ENCODE measurements at regions not wholly inside any gene's neighbourhood (a gene's known extent, or its start where the extent isn't known, plus 50 kb on each side); places are given as distances from the start of the nearest gene placed in this dataset.

DNA sequence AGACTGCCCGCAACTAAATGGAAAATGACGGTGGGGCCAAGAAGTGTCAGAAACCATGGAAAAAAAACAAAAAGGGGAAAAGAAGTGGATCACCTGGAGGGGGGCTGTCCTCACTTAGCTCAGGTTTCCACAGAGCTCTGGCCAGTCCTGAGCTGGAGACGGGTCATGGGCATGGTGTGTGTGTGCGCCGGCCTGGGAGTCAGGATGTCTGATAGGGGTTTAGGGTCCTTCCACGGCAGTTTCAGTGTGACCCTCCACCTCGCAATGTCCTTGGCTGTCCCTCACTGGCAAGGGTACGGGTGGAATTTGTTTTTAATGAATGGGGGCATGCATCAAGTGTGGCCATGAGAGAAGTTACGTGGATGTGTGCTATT lies 133.2 kb upstream of the MEIS1 start:
- no peak overlapping the region for H3K4me3 ChIP-seq
- H3K4me1 ChIP-seq = peaks cover 0 to 7% (median 0%) of the 10 kb centered on the region in 4 donors
- in situ Hi-C loops (cut with MboI; ENCODE audit: low pct_ligation_motif_present in 1 of 4, low pct_unique_long_range_greater_than_20kb in 1 of 4, low sequenced_read_pairs in 3 of 4) (no loop called here), intact Hi-C loops (cut with DNase I; ENCODE audit: low total_unique reads) (no loop called here)
- 88 to 90% methylated on average over 7 to 9 of the region's 9 CpGs for WGBS, 2 donors (ENCODE audit: low coverage in 1 of 2)
- no peak for DNase-seq
- no peaks in the 10 kb centered on the region for H3K27me3 ChIP-seq
- H3K36me3 ChIP-seq = no peaks in the 10 kb centered on the region
- no peak for TF ChIP-seq EP300 (IDR thresholded peaks at IDR 0.05; ENCODE audit: low read depth)
- TF ChIP-seq, protein P1, sequence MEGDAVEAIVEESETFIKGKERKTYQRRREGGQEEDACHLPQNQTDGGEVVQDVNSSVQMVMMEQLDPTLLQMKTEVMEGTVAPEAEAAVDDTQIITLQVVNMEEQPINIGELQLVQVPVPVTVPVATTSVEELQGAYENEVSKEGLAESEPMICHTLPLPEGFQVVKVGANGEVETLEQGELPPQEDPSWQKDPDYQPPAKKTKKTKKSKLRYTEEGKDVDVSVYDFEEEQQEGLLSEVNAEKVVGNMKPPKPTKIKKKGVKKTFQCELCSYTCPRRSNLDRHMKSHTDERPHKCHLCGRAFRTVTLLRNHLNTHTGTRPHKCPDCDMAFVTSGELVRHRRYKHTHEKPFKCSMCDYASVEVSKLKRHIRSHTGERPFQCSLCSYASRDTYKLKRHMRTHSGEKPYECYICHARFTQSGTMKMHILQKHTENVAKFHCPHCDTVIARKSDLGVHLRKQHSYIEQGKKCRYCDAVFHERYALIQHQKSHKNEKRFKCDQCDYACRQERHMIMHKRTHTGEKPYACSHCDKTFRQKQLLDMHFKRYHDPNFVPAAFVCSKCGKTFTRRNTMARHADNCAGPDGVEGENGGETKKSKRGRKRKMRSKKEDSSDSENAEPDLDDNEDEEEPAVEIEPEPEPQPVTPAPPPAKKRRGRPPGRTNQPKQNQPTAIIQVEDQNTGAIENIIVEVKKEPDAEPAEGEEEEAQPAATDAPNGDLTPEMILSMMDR (IDR thresholded peaks at IDR 0.05) = no peak
- TF ChIP-seq POLR2AphosphoS5 (IDR thresholded peaks at IDR 0.05) = no peak
- TF ChIP-seq POLR2A (IDR thresholded peaks at IDR 0.05) = no peak
- H3K27ac ChIP-seq = peak overlapping the region in 3 of 4 donors; percentile 58 to 72 (median 61)
- H3K9me3 ChIP-seq = no peaks in the 10 kb centered on the region

DNA sequence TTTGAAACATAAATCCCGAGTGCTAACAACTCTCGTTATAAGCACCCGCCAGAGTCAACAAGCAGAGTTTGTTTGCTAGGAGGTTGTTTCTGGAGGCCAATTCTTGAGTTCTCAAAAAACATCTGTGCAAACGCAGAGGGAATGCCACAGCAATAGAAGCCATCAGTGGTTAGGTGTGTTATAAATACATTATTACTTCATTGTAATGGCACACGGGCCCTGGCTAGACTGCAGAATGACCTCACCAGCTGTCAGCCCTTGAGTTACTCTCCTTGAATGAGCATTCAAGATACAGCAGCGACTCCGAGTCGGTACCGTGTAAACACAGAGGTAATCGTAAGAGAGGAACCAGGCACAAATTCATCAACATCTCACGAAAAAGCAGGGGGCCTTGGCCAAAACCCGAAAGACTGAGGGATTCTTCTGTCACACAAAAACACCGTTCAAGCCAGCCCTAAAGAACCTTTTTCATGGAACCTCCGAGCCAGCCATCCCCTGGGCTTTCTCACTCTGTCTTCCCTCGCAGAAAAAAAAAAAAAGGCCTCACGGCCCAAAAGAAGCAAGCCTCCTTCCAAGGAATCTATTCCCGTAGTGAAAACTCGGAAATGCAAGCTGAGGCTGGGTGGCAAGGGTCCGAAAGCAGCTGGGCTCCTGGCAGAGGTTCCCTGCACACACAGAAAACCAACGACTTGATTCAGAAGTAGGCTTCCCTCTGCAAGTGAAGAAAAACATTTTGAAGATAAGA lies 133.7 kb upstream of the MEIS1 start:
- intact Hi-C loops (cut with DNase I; ENCODE audit: low total_unique reads) = no loop called here
- peak; percentile 14 for DNase-seq
- in situ Hi-C loops (cut with MboI; ENCODE audit: low pct_ligation_motif_present in 1 of 4, low pct_unique_long_range_greater_than_20kb in 1 of 4, low sequenced_read_pairs in 3 of 4) = no loop called here
- no peaks in the 10 kb centered on the region for H3K36me3 ChIP-seq
- H3K4me3 ChIP-seq = no peak overlapping the region
- no peaks in the 10 kb centered on the region for H3K27me3 ChIP-seq
- no peaks in the 10 kb centered on the region for H3K9me3 ChIP-seq
- TF ChIP-seq, protein P1 (IDR thresholded peaks at IDR 0.05) = no peak
- TF ChIP-seq POLR2AphosphoS5 (IDR thresholded peaks at IDR 0.05) (peak; percentile 19 to 52 (median 38)), POLR2A (IDR thresholded peaks at IDR 0.05) (no peak)
- 49 to 58% methylated on average over 13 to 20 of the region's 20 CpGs for WGBS, 2 donors (ENCODE audit: low coverage in 1 of 2)
- peaks cover 0 to 7% (median 0%) of the 10 kb centered on the region in 4 donors for H3K4me1 ChIP-seq
- peak overlapping the region in 3 of 4 donors; percentile 58 to 72 (median 61) for H3K27ac ChIP-seq

DNA sequence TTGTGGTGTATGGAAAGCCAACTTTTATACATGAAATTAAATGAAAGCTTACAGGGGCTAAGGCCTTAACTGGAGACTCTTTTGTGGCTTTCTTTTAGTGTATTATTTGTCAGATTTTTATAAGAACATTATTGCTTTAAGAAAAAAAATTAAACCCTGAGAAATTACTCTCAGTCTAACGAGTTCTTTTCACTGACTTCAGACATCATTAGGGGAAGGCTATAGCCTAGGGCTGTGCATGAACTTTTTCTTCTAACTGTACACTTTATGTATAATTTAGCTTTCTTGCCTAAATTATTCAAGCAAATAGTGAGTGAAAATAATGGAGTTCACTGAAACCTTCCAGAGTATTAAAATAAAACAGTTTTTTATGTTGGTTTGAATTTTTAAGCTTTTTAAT lies 151.1 kb upstream of the MEIS1 start:
- H3K27me3 ChIP-seq = no peaks in the 10 kb centered on the region
- no peak for DNase-seq
- H3K4me1 ChIP-seq = no peaks in the 10 kb centered on the region
- TF ChIP-seq POLR2A (IDR thresholded peaks at IDR 0.05) (no peak), POLR2AphosphoS5 (IDR thresholded peaks at IDR 0.05) (no peak), EP300 (IDR thresholded peaks at IDR 0.05; ENCODE audit: low read depth) (no peak)
- TF ChIP-seq, protein P1 (IDR thresholded peaks at IDR 0.05) = no peak
- no peaks in the 10 kb centered on the region for H3K9me3 ChIP-seq
- intact Hi-C loops (cut with DNase I; ENCODE audit: low total_unique reads) = no loop called here
- H3K36me3 ChIP-seq = no peaks in the 10 kb centered on the region
- in situ Hi-C loops (cut with MboI; ENCODE audit: low pct_ligation_motif_present in 1 of 4, low pct_unique_long_range_greater_than_20kb in 1 of 4, low sequenced_read_pairs in 3 of 4) = no loop called here
- H3K27ac ChIP-seq = no peak overlapping the region
- WGBS, 2 donors (ENCODE audit: low coverage in 1 of 2) = 34 to 36% methylated on average over 1 of the region's 1 CpG
- H3K4me3 ChIP-seq = no peak overlapping the region

DNA sequence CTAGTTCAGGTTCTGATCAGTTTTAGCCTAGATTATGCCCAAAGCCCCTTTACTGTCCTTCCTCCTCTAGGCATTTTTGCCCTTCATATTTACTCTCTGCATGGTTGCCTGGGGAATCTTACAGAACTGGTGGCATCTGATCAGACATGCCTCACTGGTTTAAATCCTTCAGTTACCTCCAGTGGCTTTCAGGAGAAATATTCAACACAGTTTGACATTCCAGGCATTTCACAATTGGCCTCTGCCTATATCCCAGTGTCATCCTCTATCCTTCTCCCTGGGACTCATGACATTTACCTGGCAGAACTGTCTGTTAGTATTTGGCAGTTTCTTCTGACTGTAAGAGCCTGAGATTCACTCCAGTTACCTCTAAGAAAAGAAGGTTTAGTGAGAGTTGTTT lies 152.9 kb upstream of the MEIS1 start:
- Histone ChIP-seq H3K9me3 (no peaks in the 10 kb centered on the region), H3K27ac (no peak overlapping the region), H3K27me3 (no peaks in the 10 kb centered on the region), H3K4me1 (no peaks in the 10 kb centered on the region), H3K36me3 (no peaks in the 10 kb centered on the region), H3K4me3 (no peak overlapping the region)
- in situ Hi-C loops (cut with MboI; ENCODE audit: low pct_ligation_motif_present in 1 of 4, low pct_unique_long_range_greater_than_20kb in 1 of 4, low sequenced_read_pairs in 3 of 4) (no loop called here), intact Hi-C loops (cut with DNase I; ENCODE audit: low total_unique reads) (no loop called here)
- TF ChIP-seq POLR2AphosphoS5 (IDR thresholded peaks at IDR 0.05) = no peak
- no peak for TF ChIP-seq EP300 (IDR thresholded peaks at IDR 0.05; ENCODE audit: low read depth)
- no peak for TF ChIP-seq POLR2A (IDR thresholded peaks at IDR 0.05)
- TF ChIP-seq, protein P1 (IDR thresholded peaks at IDR 0.05) = no peak
- DNase-seq = no peak
